ENCODE measurements at regions not wholly inside any gene's neighbourhood (a gene's known extent, or its start where the extent isn't known, plus 50 kb on each side); places are given as distances from the start of the nearest gene placed in this dataset.
A peak's percentile ranks its signal among the peaks of the same experiment; 100 is the strongest.
"Not testable (repeated sequence)": the region's sequence is repeated elsewhere in the genome, so short reads cannot be mapped to it uniquely, and the experiment has no call there.

DNA sequence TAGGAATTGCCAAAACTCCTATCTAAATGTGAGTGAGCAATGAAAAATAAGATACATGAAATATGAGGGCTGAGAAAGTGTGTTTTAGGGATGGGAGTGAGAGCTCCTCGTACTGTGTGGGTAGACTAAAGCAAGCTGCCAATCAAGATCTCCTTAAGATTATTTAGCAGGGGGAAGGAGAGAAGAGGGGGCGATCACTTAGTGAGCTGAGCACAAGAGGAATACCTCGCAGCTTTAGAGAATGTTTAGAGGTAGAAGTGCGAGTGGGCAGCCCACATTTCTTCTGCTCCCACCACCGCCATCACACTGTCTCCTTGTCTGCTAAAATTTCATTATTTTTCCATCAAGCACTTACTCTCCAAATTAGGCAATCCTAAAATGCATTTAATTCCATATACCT lies 312.6 kb downstream of the ALDH8A1 start:
- no peak for FAIRE-seq
- DNase-seq: no peak
- no peak overlapping the region for H3K27ac ChIP-seq
- intact Hi-C loops (cut with DNase I): loop anchor here in 1 of 3 donors (10.0 kb wide), 1 partner anchor 462 kb away; no protein-coding TSS in a partner anchor
- no peaks in the 10 kb centered on the region for H3K36me3 ChIP-seq
- ATAC-seq: no peak
- no peaks in the 10 kb centered on the region for H3K9me3 ChIP-seq
- H3K27me3 ChIP-seq: no peaks in the 10 kb centered on the region
- H3K4me1 ChIP-seq: peaks cover 0 to 9% (median 0%) of the 10 kb centered on the region in 3 donors
- 92 to 99% methylated on average over 5 of the region's 5 CpGs for WGBS, 2 donors
- H3K4me3 ChIP-seq: no peak overlapping the region
- TF ChIP-seq, protein P1, sequence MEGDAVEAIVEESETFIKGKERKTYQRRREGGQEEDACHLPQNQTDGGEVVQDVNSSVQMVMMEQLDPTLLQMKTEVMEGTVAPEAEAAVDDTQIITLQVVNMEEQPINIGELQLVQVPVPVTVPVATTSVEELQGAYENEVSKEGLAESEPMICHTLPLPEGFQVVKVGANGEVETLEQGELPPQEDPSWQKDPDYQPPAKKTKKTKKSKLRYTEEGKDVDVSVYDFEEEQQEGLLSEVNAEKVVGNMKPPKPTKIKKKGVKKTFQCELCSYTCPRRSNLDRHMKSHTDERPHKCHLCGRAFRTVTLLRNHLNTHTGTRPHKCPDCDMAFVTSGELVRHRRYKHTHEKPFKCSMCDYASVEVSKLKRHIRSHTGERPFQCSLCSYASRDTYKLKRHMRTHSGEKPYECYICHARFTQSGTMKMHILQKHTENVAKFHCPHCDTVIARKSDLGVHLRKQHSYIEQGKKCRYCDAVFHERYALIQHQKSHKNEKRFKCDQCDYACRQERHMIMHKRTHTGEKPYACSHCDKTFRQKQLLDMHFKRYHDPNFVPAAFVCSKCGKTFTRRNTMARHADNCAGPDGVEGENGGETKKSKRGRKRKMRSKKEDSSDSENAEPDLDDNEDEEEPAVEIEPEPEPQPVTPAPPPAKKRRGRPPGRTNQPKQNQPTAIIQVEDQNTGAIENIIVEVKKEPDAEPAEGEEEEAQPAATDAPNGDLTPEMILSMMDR (IDR thresholded peaks at IDR 0.05): no peak

DNA sequence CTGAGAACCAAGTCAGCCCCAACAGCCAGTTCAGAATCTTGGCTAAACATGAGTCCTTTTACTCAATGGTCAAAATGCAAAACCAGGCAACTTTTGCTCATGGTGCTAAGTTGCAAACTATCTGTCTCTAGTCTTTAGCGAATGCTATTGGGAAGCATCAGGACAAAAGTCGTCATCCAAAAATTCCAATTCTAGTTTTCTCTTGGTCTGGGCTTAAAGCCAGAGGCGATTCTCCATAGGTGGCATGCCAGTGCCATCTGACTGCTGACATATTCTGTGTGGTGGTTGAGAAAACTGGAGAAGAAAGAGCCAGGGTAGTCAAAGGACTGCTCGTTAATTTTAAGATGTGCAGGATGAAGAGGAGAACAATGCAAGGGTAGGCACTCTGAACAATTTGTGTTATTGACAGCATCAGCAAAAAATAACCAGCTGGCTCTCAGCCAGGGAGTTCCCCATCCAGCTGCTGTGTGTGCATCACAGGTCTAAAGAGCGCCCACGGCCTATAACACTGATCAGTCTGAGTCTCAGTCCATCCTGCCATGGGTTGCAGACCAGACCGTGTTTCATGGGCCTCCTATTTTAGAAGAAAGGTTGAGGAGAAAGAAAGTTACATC lies 313.6 kb downstream of the ALDH8A1 start:
- Histone ChIP-seq H3K27me3 (no peaks in the 10 kb centered on the region), H3K9me3 (no peaks in the 10 kb centered on the region), H3K4me3 (no peak overlapping the region), H3K27ac (no peak overlapping the region), H3K36me3 (no peaks in the 10 kb centered on the region), H3K4me1 (peaks cover 0 to 2% (median 0%) of the 10 kb centered on the region in 3 donors)
- FAIRE-seq (no peak), ATAC-seq (no peak), DNase-seq (peak in 1 of 6 donors; percentile 38)
- TF ChIP-seq, protein P1 (IDR thresholded peaks at IDR 0.05): no peak
- 89 to 91% methylated on average over 7 of the region's 7 CpGs for WGBS, 2 donors
- intact Hi-C loops (cut with DNase I): loop anchor here in 1 of 3 donors (10.0 kb wide), 1 partner anchor 461 kb away; no protein-coding TSS in a partner anchor

GRCh38 chr6:134634966-134635365 lies 314.9 kb downstream of the ALDH8A1 start:
- Histone ChIP-seq H3K9me3 (no peaks in the 10 kb centered on the region), H3K27me3 (no peaks in the 10 kb centered on the region), H3K27ac (no peak overlapping the region), H3K4me1 (no peaks in the 10 kb centered on the region), H3K4me3 (no peak overlapping the region), H3K36me3 (no peaks in the 10 kb centered on the region)
- FAIRE-seq (no peak), ATAC-seq (no peak), DNase-seq (no peak)
- TF ChIP-seq, protein P1 (IDR thresholded peaks at IDR 0.05): no peak
- 84 to 92% methylated on average over 3 of the region's 3 CpGs for WGBS, 2 donors
- intact Hi-C loops (cut with DNase I): loop anchor here in 1 of 3 donors (10.0 kb wide), 1 partner anchor 460 kb away; no protein-coding TSS in a partner anchor

- Histone ChIP-seq H3K27me3 (no peaks in the 10 kb centered on the region), H3K27ac (no peak overlapping the region), H3K36me3 (no peaks in the 10 kb centered on the region), H3K4me1 (no peaks in the 10 kb centered on the region), H3K4me3 (no peak overlapping the region), H3K9me3 (no peaks in the 10 kb centered on the region)
- WGBS, 2 donors: 81 to 89% methylated on average over 3 of the region's 3 CpGs
- FAIRE-seq (no peak), DNase-seq (no peak), ATAC-seq (no peak)
- intact Hi-C loops (cut with DNase I): loop anchor here in 1 of 3 donors (10.0 kb wide), 1 partner anchor 460 kb away; no protein-coding TSS in a partner anchor
- TF ChIP-seq, protein P1 (IDR thresholded peaks at IDR 0.05): no peak
These were observed 315.4 kb downstream of the ALDH8A1 start for GRCh38 chr6:134634466-134634865.

GRCh38 chr6:134632982-134633940 lies 315.3 kb upstream of the SGK1 start:
- H3K9me3 ChIP-seq, ATAC-seq, H3K27me3 ChIP-seq, H3K4me1 ChIP-seq, H3K4me3 ChIP-seq, FAIRE-seq, H3K36me3 ChIP-seq, H3K27ac ChIP-seq: not testable (repeated sequence)
- peak in 1 of 6 donors; percentile 47 for DNase-seq
- 94 to 96% methylated on average over 42 to 48 of the region's 48 CpGs for WGBS, 2 donors
- intact Hi-C loops (cut with DNase I): loop anchor here in 1 of 3 donors (10.0 kb wide), 1 partner anchor 458 kb away; no protein-coding TSS in a partner anchor
